GM12878 (cell line): ENCODE measurements at regions not wholly inside any gene's neighbourhood (a gene's known extent, or its start where the extent isn't known, plus 50 kb on each side); places are given as distances from the start of the nearest gene placed in this dataset.

Experiments
- ATAC-seq: fragments of 200-7000 bp; cut with Tn5 transposase; 3 replicates; pipeline ENCODE4 v1.9.1; 2020; ENCODE audit warnings: mild to moderate bottlenecking, moderate library complexity
- BruUV-seq: library from RNA; stranded (reverse); fragments of 400-500 nt; replicated peaks from 2 replicates; lab custom pipeline; 2021; lab: Mats Ljungman, UMichigan
- CTCF ChIA-PET: fragments of 300-600 bp; sonication (Branson Sonifier 250); formaldehyde crosslinking; extraction: SDS; loops from one replicate; lab custom pipeline; 2021; ENCODE audit warnings: inconsistent platforms; lab: Yijun Ruan, JAX
- POLR2A ChIA-PET: fragments of 350-600 bp; formaldehyde crosslinking; extraction: SDS; loops from one replicate; lab custom pipeline; 2021; ENCODE audit warnings: inconsistent platforms; lab: Charles Lee
- RAD21 ChIA-PET: fragments of 300-600 bp; sonication (Branson Sonifier 250); formaldehyde crosslinking; loops from one replicate; lab custom pipeline; 2023; ENCODE audit warnings: antibody characterized with exemption; ENCODE audit not compliant: unreplicated experiment; lab: Charles Lee
- SMC1A ChIA-PET: fragments of 300-600 bp; sonication (Branson Sonifier 250); formaldehyde crosslinking; loops from one replicate; lab custom pipeline; 2023; ENCODE audit not compliant: unreplicated experiment, uncharacterized antibody; lab: Charles Lee
- DNase-seq: peaks from one replicate; pipeline ENCODE4 v3.0.0-alpha.2; 2011; ENCODE audit warnings: low read depth, low spot score
- FAIRE-seq: peaks from 3 replicates; lab custom pipeline; 2011; peaks lifted over from hg19 to GRCh38; lab: Jason Lieb, UNC
- H2AFZ ChIP-seq: 2 replicates; pipeline ENCODE4 v1.6.0; 2011; ENCODE audit warnings: low read depth, low read length, control low read depth; ENCODE audit not compliant: control insufficient read depth
- H3K27ac ChIP-seq: 2 replicates; pipeline ENCODE4 v1.5.1; 2011; ENCODE audit warnings: control low read depth; ENCODE audit not compliant: control insufficient read depth, insufficient read depth
- H3K27me3 ChIP-seq, 2 experiments: replicated peaks in 1 of 2; 2 replicates each; pipeline versions ENCODE4 v1.6.0 to v1.6.1; 2011; ENCODE audit warnings: low read length in 1 of 2; ENCODE audit not compliant: control insufficient read depth in 2 of 2, insufficient read depth in 2 of 2
- H3K36me3 ChIP-seq, 2 experiments: 2 replicates each; pipeline ENCODE4 v1.5.1; 2011; ENCODE audit warnings: low read length in 1 of 2; ENCODE audit not compliant: control insufficient read depth in 2 of 2, insufficient read depth in 2 of 2
- H3K4me1 ChIP-seq: 2 replicates; pipeline ENCODE4 v1.6.1; 2011; ENCODE audit warnings: mild to moderate bottlenecking, low read length, moderate library complexity, mixed read lengths; ENCODE audit not compliant: control insufficient read depth, insufficient read depth
- H3K4me2 ChIP-seq: 2 replicates; pipeline ENCODE4 v1.6.0; 2011; ENCODE audit warnings: control low read depth; ENCODE audit not compliant: control insufficient read depth, insufficient read depth
- H3K4me3 ChIP-seq: fragments of 200-600 bp; sonication (generic); 2 replicates; pipeline ENCODE4 v1.5.1; 2016
- H3K79me2 ChIP-seq: 2 replicates; pipeline ENCODE4 v1.6.0; 2011; ENCODE audit warnings: low read length; ENCODE audit not compliant: control insufficient read depth, insufficient read depth
- H3K9ac ChIP-seq: 2 replicates; pipeline ENCODE4 v1.8.0; 2011; ENCODE audit warnings: low read length, control low read depth, mixed read lengths; ENCODE audit not compliant: control insufficient read depth, insufficient read depth
- H3K9me3 ChIP-seq: replicated peaks from 3 replicates; pipeline ENCODE4 v1.5.1; 2011; ENCODE audit warnings: mild to moderate bottlenecking, low read length; ENCODE audit not compliant: control insufficient read depth, insufficient read depth
- H4K20me1 ChIP-seq: 2 replicates; pipeline ENCODE4 v1.6.0; 2011; ENCODE audit not compliant: control insufficient read depth, insufficient read depth
- BCL11A ChIP-seq: IDR thresholded peaks from 2 replicates; pipeline ENCODE4 v1.6.1; 2011; ENCODE audit warnings: low read depth, low read length
- GATAD2B ChIP-seq: fragments of 450-650 bp; conservative IDR thresholded peaks from 2 replicates; pipeline ENCODE4 v1.6.1; 2017; ENCODE audit warnings: low read depth, mild to moderate bottlenecking, moderate library complexity
- HDAC2 ChIP-seq: fragments of 200-600 bp; sonication (generic); IDR thresholded peaks from 2 replicates; pipeline ENCODE4 v1.6.1; 2017
- MYC ChIP-seq: IDR thresholded peaks from 2 replicates; pipeline ENCODE4 v1.6.1; 2011; ENCODE audit warnings: mild to moderate bottlenecking, low read length, moderate library complexity, inconsistent platforms; ENCODE audit not compliant: insufficient read depth, insufficient replicate concordance, insufficient read length, severe bottlenecking
- NFYA ChIP-seq: IDR thresholded peaks from 2 replicates; pipeline ENCODE4 v1.6.1; 2011; ENCODE audit warnings: low read depth, mild to moderate bottlenecking, low read length, improper control_type of control experiment, borderline replicate concordance
- RBBP5 ChIP-seq: fragments of 200-600 bp; sonication (generic); conservative IDR thresholded peaks from 2 replicates; pipeline ENCODE4 v1.6.1; 2016
- SMC3 ChIP-seq: IDR thresholded peaks from 2 replicates; pipeline ENCODE4 v1.6.1; 2011; ENCODE audit warnings: low read length, improper control_type of control experiment, borderline replicate concordance
- ZNF217 ChIP-seq: fragments of 450-650 bp; IDR thresholded peaks from 2 replicates; pipeline ENCODE4 v1.6.1; 2017; ENCODE audit warnings: antibody characterized with exemption, mild to moderate bottlenecking
- WGBS: methylation state at CpG from one replicate; pipeline ENCODE4 v1.1.6; 2016; ENCODE audit warnings: low lambda C conversion rate; ENCODE audit not compliant: insufficient replicate concordance, insufficient coverage; ENCODE audit errors: missing lambda C conversion rate; 5-methylcytosine and 5-hydroxymethylcytosine counted together
- in situ Hi-C: fragments of 300-500 bp; cut with MboI; formaldehyde crosslinking; loops from 9 replicates; pipeline ENCODE4 v1.14.3; 2018; ENCODE audit warnings: mixed read lengths
- intact Hi-C: fragments of 100-400 bp; cut with micrococcal nuclease; formaldehyde crosslinking; loops from one replicate; pipeline ENCODE4 v1.14.2; 2022; ENCODE audit not compliant: unreplicated experiment
- TF ChIP-seq, protein P1 (sequence below): IDR thresholded peaks from 2 replicates; pipeline ENCODE4 v1.6.1; 2011; ENCODE audit warnings: borderline replicate concordance, low read depth, mild to moderate bottlenecking, moderate library complexity, low read length; ENCODE audit not compliant: insufficient read depth, poor library complexity, severe bottlenecking

DNA sequence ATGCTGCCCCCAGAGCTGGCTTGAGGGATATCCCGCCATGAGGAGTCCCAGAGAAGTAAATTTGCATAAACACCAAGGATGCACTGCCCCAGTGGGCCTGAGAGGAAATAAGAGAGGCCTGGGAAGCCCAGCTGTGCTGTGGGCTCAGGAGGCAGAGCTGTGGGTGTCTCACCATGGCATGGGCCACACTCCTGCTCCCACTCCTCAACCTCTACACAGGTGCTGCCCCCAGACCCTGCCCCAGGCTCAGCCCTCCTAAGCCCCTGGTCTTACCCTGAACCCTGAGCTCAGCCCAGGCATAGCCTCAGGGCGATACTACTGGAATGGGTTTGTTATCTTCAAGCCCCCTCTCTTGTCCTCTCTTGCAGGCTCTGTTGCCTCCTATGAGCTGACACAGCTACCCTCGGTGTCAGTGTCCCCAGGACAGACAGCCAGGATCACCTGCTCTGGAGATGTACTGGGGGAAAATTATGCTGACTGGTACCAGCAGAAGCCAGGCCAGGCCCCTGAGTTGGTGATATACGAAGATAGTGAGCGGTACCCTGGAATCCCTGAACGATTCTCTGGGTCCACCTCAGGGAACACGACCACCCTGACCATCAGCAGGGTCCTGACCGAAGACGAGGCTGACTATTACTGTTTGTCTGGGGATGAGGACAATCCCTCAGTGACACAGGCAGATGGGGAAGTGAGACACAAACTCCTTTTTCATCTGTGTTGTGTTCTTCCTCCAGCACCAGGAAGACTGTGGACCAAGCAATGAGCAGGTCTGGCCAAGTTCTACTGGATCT lies 59.9 kb downstream of the GGTLC2 start:
- Histone ChIP-seq H2AFZ (no peak overlapping the region), H3K4me2 (no peak overlapping the region), H4K20me1 (no peaks in the 10 kb centered on the region), H3K27ac (no peak overlapping the region), H3K27me3 (no peaks in the 10 kb centered on the region), H3K9me3 (no peaks in the 10 kb centered on the region), H3K79me2 (no peaks in the 10 kb centered on the region), H3K36me3 (no peaks in the 10 kb centered on the region), H3K4me3 (no peak overlapping the region), H3K4me1 (no peaks in the 10 kb centered on the region), H3K9ac (no peak overlapping the region)
- no peak for FAIRE-seq
- CTCF ChIA-PET, result interaction anchor here (0.8 to 9.6 kb wide), 7 partner anchors 10 to 47 kb away, joined by 3 to 65 read pairs (median 3); no protein-coding TSS in a partner anchor
- SMC1A ChIA-PET, result no interaction called here
- ATAC-seq, result no peak
- TF ChIP-seq NFYA (no peak), ZNF217 (no peak), HDAC2 (no peak), SMC3 (no peak), GATAD2B (no peak), MYC (no peak), RBBP5 (no peak), BCL11A (no peak)
- TF ChIP-seq, protein P1, sequence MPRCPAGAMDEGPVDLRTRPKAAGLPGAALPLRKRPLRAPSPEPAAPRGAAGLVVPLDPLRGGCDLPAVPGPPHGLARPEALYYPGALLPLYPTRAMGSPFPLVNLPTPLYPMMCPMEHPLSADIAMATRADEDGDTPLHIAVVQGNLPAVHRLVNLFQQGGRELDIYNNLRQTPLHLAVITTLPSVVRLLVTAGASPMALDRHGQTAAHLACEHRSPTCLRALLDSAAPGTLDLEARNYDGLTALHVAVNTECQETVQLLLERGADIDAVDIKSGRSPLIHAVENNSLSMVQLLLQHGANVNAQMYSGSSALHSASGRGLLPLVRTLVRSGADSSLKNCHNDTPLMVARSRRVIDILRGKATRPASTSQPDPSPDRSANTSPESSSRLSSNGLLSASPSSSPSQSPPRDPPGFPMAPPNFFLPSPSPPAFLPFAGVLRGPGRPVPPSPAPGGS, result no peak
- in situ Hi-C loops (no loop called here), intact Hi-C loops (no loop called here)
- POLR2A ChIA-PET, result no interaction called here
- 55% methylated on average over 9 of the region's 9 CpGs for WGBS
- BruUV-seq, result no TSS peak
- RAD21 ChIA-PET, result no interaction called here
- no peak for DNase-seq
